NCI-H1930 (cell line): ENCODE measurements at regions not wholly inside any gene's neighbourhood (a gene's known extent, or its start where the extent isn't known, plus 50 kb on each side); places are given as distances from the start of the nearest gene placed in this dataset.

Source experiments
- DNase-seq, 2 experiments: peaks; one replicate each; lab custom pipeline; 2025; lab: John Stamatoyannopoulos, UW

DNA sequence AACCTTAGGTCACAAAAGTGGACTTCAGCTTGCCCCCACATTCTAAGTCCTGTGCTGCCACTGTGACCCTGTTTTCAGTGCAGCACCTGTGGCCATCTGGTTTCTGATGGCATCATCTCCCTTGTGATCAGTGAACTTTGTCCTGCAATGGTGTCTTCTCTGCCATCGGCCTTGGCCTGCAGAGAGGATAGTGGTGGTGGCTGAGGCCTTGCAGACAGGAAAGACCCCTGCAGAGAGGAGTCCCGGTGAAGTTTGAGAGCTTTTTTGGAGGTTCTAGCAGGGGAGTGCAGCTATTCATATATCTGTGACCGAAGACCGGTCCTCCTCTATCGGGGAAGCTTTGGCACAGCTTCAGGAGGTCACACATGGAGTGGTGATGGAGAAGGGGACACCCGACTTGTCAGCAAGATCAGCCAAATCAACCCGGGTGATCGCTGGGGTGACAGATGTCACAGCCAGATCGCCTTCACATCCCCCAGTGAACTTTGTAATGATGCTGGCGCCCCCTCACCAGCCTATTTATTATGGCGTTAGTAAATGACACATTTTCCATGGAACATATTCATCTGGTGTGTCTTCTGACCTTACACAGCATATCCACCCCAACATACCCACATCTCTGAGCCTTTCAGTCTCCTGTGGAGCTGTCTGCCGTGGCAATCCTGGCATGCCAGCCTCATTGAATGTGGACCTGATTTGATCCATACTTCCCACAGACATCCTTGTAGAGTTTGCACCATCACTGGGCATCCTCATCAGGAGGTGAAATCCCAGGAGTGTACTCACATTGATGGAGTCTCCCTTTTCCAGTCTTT is 136.1 kb downstream of the PAPOLA start:
- no peak for DNase-seq

DNA sequence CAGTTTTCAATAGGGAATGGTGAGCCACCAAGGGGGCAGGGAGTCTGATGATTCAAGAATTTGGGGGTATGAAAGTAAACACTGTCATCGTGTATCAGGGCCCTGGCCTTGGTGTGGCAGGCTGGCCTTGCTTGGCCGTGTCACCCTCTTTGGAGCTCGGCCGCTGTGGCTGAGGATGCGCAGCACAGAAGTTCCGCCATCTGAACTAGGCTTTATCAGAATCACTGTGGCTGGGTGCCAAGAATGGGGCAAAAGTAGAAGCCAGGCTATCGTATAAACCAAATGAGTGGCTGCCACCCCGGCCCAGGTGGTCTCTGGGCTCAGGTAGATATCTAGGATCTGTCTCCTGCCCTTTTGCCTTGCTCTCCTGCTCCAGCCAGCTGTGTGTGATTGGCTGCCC is 137.4 kb downstream of the PAPOLA start:
- no peak for DNase-seq

DNA sequence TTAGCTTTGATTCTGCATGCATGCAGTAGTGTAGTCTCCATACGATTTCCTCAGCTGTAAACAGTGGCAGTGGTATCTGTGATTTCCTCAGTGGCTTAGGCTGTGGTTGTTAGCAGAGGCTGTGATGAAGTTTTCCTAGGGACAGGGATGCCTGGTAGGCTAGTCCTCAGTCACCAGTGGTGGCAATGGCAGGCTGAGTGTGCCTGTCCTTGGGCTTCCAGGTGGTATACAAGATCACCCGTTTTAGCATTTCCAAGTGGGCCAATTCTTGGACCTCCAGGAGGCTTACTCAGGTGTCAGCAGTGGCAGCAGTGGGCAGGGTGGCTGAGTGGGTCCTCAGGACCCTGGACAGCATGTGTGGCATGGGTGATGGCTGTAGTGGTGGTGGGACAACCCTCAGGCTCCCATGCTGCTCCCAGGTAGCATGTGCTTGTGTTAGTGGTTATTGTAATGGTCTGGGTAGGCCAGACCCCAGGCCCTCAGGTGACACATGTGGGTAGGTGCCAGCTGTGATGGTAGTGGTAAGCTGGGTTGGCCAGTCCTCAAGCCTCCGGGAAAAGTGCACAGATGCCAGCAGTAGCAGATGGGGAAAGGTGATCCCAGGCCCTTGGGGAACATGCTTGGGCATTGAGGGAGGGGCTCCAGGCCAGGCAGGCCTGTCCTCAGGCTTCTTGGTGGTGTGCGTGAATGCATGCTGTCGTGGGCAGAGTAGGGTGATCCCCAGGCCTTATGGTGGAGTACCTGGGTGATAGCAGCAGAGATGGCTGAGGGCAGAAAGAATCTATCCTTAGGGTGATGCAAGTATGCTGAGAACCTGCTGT is 146.5 kb downstream of the PAPOLA start:
- no peak for DNase-seq

DNA sequence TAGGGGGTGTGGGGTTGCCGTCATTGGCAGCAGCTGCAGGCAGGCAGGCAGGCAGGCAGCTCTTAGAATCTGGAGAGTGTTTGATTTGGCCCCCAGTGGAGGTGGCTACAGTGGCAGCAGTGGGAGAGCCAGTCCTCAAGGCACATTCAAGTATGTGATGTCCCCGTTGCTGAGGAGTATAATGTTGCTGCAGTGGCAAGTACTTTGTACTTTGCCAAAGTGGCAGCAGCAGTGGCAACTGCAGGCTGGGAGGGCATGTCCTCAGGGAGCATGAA is 147.1 kb downstream of the PAPOLA start:
- no peak for DNase-seq

DNA sequence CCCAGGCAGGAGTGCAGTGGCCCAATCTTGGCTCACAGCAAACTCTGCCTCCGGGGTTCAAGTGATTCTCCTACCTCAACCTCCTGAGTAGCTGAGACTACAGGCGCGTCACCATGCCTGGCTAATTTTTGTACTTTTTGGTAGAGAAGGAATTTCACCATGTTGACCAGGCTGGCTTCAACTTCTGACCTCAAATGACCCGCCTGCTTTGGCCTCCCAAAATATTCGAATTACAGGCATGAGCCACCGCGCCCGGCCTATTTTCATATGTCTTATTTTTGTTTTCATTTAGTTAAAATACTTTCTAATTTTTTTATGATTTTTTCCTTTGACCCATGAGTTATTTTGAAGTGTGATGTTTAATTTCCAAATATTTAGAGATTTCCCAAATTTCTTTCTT is 143.6 kb upstream of the VRK1 start:
- DNase-seq = no peak

DNA sequence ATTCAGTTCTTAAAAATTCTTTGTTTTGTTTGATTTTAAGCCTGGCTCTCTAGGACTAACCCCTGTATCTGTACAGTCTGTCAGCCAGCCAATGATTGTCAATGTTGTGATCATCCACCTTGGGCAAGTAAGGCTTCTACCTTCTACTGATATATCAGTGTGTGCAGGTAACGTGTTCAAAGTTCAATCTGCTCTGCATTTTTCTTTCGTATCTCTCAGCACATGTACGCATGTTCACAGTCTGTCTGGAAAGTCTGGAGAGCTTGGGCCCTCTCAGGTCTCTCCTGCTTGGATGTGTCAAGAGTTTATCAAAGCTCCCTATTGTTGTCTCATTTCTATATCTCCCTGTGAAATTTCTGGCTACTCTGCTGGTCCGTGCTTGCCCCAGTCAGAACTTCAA is 138.6 kb upstream of the VRK1 start:
- DNase-seq = no peak

DNA sequence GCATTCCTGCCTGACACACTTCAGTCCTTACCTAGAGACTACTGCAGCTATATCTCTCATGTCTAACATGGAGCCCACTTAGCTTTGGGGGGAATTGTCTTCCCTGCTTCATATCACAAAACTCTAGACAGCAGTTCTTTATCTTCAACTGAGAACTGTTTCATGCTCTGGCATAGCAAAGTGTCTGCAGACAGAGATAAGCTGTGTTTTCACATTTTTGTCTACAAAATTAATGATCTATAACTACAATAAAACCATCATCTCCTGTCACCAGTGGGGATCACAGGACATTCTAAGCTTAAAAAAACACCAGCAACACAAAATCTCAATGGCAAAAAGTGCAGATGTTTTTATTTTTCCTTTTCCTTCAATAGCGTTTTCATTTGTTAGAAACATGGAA is 137.1 kb upstream of the VRK1 start:
- no peak for DNase-seq

DNA sequence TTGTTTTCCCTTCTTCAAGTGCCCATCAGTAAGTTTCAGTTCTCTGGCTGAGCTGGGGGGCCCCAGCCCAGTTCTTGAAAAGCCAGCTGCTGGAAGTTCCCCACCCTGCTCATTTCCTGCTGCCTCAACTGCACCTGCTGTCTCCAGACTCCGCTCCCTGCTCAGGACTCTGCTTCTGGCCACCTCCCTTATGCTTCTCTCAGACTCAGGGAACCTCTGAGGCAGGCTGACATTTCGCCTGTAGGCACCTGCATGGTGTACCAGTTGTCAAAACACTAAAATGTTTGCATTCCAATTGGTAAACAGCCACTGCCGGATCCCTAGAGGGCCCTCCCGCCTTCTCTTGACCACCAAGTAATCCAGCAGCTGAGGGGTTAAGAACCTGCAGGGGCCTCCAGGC is 136.5 kb upstream of the VRK1 start:
- DNase-seq = no peak

DNA sequence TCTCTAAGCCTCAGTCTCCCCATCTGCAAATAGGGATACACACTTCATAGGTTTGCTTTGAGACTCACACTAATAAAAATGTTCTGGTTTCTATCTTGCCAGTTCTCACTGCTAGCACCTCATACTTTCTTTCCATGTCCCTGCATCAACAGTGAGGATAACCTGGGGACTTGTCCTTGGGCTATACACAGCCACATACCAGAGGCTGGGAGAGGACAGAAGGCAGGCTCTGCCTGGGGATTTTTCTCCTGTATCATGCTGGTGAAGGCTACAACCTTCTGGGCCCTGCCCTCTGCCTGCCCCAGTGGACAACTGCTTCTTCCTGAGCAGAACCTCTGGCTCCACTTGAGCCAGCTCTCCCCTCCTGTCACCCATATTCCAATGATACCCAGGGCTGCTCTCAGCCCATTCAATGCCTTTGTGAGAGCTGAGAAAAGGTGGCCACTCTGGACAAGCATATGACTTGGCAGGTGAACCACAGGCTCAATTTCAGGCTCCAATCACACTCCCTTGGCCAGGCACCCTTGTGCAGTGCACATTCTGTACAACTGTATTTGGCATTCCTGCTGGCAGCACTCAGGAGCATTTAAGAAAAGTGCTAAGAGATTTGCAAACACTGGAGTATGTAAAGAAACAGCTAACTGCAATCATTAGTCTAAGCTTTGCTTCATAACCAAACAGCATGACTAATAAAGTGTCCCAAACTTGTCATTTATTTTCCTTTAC is 135.8 kb upstream of the VRK1 start:
- no peak for DNase-seq

DNA sequence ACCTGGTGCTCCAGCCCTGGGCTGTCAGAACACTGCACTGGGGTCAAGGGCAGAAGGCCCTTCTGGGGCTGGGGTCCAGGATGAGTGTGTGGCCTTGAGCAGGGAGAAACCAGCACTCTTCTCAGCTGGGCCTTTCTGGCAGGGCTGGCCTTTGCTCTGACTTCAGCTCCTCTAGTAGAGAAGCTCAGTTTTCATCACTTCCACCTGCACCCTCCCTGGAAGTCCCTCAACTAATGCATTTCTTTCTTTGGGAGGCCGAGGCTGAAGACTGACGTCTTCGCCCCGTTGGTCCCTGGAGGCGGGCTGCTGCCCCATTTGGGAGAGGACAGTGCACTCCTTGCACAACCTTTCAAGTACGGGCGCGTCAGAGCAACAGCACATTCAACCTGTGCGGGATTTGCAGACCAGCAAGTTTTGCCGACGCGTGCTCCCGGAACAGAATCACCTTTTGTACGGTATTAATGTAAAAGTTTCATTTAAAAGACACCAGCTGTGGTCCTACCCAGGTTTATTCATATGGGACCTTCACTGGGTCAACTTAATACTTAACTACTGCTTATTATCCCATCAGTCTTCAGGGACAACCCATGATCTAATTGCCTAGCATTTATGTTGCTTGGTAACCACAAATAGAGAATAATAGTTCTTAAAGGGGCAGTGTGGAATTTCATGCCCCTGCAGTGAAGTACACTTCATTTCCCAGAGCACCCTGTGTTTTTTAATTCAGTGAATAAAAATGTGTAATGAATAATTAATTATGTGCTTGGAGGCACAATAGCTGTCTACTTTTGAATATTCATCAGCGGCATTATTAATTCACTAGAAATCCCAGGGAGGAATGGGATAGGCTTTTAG is 134.8 kb upstream of the VRK1 start:
- peak in 1 of 2 experiments; percentile 40 for DNase-seq

DNA sequence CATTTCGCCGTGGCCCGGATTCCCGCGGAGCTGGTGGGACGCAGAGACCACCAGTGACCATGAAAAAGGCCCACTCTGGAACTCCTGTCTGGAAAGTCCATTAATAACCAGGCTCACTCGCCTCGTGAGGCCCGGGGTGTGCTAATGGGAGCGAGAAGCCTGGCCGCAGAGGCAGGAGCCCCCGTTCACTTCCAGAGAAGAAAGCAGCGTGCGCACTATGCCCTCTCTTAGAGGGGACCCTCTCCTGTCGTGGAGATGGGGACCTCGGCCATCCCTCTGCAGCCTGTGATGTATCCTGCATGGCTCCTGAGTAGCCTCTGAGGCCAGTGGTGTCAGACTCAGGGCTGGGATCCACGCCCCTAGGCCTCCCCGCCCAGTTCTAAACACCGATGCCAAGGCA is 134.1 kb upstream of the VRK1 start:
- no peak for DNase-seq

DNA sequence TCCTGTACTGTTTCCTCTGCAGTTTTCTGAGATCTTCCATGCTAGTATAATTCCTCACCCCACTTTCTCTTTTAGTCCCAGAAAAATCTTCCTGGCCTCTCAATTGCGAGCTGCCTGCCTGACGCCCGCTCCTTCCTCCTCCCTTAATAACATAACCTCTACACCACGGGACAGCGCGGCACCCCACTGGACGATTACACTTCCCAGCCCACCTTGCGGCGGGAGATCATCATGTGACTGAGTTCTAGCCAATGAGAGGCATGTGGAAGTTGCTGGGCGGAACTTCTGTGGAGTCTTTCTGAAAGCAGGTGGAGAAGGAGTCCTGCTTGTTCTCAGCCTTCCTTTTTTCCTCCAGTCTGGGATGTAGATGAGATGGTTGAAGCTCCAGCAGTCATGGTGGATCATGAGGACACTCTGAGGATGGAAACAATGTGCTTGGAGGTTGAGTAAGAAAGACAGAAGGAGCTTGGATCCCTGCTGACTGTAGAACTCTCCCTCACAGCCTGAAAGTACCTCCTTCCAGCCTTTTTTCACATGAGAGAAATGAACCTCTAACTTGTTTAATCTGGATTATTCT is 133.6 kb upstream of the VRK1 start:
- no peak for DNase-seq

DNA sequence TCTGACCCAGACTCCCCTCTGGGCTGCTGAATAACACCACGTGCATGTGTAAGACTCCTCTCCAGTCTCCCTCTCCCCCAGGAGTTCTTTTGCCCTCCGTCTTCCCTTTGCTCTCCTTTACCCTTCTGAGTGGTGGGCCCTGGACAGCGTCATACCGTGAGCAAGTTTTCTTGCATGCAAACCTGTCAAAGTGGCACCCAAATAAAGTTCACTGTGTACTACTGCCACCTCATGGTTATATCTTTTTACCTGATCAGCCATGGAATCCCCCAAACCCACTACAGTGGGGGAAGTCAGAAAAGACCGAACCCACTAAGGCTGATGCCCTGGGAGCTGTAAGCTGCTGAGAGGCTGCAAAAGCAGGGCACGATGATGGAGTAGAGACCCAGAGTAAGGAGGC is 131.1 kb upstream of the VRK1 start:
- DNase-seq = no peak

DNA sequence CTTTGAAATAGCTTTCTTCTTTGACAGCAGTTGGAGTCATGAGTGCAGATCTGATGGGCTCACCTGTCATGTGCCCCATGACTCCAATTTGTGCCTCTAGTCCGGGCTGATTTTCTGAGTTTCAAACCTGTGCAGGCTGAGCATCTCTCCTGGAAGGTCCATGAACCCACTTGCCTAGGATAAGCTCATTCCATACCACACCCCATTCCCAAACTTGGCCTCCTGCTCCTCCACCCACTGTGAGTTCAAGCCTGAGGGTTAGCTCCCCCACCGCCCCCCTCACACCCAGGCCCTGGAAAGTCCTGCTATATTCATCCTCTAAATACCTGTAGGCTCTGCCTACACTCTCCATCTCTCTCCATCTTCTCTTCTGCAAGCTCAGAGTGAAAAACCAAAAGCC is 126.8 kb upstream of the VRK1 start:
- no peak for DNase-seq

DNA sequence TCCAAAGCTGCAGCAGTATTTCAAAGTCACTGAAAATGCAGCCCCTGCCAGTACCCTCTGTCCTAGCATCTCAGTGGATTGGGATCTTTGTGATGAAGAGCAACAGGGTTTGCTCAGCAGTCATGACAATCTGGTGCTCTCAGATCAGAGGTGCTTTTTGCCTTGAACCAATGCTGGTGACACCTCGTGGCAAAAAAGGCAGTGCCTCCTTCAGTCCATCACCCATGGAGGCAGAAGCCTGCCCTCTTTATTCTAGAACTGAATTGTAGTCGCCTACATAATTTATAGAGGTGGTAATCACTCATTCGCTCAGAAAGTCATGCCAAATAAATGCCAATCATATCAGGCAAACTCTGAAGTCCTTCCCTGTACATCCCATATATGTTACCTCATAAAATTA is 126.0 kb upstream of the VRK1 start:
- DNase-seq = no peak

DNA sequence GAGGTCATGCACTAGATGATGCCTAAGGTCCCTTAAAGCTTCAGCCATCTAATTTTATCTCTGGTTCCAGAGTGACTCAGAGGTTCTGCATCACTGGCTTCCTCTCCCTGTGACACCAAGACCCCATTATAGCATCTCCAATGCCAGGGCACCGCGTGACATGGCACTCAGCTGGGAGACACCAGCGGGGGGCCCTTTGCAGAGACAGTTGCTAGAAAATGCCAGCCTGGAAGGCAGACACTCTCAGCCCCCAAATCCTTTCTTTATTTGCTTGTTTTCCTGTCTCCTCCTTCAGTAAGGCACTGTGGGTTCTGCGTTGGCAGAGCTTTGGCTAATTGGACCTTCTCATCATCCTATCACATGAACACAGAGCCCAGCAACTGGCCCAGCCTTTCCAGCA is 123.5 kb upstream of the VRK1 start:
- no peak for DNase-seq

DNA sequence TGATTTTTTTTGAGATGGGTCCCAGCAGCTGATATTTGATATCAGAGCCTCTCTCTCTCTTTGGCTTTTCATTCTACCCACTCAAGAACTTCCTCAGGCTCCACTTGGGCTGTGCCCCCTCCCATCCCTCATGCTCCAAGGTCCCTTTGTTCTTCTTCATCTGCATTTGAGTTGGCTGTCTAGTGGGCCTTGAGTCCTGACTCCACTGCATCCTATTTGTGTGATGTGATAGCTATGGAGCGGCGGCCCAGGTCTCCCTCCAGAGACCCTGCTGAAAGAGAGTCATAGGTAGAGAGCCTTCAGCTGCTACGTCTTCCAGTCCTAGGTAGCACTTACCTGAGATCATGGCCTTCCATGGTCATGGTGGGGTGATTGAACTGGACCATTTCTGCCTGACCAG is 123.1 kb upstream of the VRK1 start:
- DNase-seq = no peak

DNA sequence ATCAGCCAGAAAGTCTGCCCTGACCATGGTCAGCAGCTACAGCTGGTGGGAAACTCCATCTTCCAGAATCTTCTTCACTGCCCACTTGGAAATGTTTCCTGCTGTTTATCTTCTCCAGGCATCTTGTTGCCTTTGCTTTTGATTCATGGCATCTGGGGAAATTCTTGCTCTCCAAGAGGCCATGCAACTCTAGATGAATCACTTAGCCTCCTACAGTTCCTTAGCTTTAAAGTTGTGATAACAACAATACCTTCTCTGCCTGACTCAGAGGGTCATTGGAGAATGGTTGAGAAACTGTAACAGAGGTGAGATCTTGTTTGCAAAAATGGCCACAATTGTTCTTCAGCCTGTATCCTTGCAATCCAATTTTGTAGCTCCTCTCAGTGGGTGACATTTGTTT is 121.0 kb upstream of the VRK1 start:
- no peak for DNase-seq

DNA sequence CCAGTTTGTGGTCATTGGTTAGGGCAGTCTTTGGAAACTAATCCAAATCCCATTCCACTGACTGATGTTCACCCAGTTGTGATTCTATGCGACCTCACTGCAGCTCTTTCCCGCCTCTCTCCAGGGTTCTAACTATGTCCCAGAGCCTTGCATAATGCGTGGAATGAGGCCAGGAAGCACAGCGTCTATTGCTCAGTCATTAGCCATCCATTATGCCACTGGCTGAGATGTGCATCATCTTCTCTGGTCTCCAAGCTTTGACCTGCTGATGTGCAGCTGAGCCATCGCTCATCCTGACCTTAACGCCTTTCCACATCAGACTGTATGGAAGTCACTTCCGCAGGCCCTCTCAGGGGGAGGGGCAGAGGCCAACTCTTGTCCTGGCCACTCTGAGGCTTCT is 115.4 kb upstream of the VRK1 start:
- DNase-seq = no peak

DNA sequence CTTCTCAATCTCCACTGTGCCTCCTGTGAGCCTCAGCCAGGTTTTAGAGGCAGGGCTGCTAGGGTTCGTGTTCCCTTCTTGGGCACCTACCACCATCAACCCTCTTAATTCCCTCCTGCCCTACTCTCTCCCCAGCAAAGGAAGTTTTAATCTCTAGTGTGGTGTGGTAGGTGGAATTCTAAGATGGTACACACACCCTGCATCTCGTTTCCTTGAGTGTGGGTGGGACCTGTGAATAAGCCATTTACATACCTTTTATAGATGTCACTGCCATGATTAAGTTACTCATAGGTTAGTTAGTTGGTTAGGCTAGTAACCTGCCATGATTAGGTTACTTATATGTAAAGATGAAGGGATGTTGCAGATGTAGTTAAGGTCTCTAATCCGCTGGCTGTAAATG is 114.8 kb upstream of the VRK1 start:
- DNase-seq = no peak

DNA sequence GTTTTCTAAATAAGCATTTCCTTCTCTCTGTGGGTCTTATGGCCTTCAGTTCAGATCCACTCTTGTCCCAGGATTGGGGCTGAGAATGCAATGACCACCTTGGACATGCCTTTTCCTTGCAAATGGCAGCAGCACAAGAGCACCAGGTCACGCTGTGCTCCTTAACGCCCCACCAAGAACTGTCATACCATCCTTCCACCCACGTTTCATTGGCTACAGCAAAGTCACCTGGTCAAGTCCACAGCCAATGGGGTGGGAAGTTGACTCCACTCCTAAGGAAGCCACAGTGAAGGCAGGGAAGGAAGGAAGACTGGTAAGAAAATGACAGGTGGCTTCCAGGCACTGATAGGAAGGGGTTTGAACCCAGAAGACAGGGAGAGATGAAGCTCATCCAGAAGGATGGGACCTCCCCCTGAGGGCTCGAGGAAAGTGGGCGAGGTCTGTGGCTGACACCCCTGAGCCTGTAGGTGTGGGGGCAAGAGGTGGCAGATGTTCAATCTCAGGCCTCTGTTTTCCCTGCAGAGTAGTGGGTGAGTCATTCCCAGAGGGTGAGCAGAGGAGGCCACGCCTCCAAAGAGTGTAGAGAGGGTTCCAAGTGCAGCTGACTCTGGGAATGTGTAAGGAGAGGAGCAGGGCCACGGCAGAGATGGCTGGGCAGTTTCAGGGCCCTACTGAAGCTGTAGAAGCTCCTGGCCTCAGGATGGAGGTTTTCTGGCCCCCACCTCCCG is 113.5 kb upstream of the VRK1 start:
- DNase-seq = no peak
